ENCODE measurements at regions not wholly inside any gene's neighbourhood (a gene's known extent, or its start where the extent isn't known, plus 50 kb on each side); places are given as distances from the start of the nearest gene placed in this dataset.

DNA sequence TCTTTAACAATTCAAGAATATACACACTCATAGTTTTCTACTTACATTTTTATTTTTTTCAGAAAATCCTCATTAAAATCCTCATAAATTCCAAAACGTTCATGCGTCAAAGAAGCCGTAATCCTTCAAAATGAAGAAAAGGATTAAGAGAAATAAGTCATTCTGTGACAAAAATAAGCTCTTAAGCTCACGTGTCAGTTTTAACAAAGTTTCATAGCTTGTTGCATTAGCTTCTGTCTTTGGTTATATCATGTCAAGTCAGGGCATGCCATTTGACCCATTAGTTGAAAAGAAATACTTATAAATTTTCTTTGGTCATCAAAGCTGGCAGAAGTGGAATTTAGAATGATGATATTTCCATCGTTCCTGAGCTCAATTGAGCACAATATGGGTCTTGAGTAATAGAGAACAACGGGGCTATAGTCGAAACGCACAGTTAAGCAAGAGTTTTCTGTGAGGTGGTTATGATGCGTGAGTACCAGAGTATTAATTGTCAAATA lies 185.2 kb upstream of the CTSO start:
- POLR2A ChIA-PET, result interaction anchor here (0.6 to 0.8 kb wide), 2 partner anchors 24 to 62 kb away, joined by 3 to 4 read pairs; no protein-coding TSS in a partner anchor
- DNase-seq (ENCODE audit: low spot score), result no peak
- Histone ChIP-seq H3K4me2 (ENCODE audit: low read length) (no peak overlapping the region), H2AFZ (ENCODE audit: low read length) (no peak overlapping the region), H3K4me1 (ENCODE audit: insufficient read depth, low read length, poor library complexity, severe bottlenecking) (no peaks in the 10 kb centered on the region), H3K9me2 (ENCODE audit: insufficient read depth, low read length) (no peaks in the 10 kb centered on the region), H3K9me3 (ENCODE audit: low read length) (no peaks in the 10 kb centered on the region), H4K20me1 (ENCODE audit: insufficient read depth, low read length) (no peaks in the 10 kb centered on the region), H3K27ac (ENCODE audit: low read depth, low read length, poor library complexity, severe bottlenecking) (no peak overlapping the region), H3K4me3 (ENCODE audit: low read depth, low read length, poor library complexity, severe bottlenecking) (no peak overlapping the region), H3K79me2 (ENCODE audit: insufficient read depth, low read depth, low read length) (no peaks in the 10 kb centered on the region), H3K36me3 (ENCODE audit: insufficient read depth, low read length) (no peaks in the 10 kb centered on the region)
- intact Hi-C loops (cut with micrococcal nuclease; ENCODE audit: unreplicated experiment), result no loop called here
- CTCF ChIA-PET (ENCODE audit: unreplicated experiment), result no interaction called here
- no TSS peak for BruUV-seq (replicated peaks)
- TF ChIP-seq CTCF (conservative IDR thresholded peaks at IDR 0.05; ENCODE audit: low read length) (no peak), EZH2phosphoT487 (IDR thresholded peaks at IDR 0.05; ENCODE audit: borderline replicate concordance, low read depth, low read length) (no peak)

- intact Hi-C loops (cut with micrococcal nuclease; ENCODE audit: unreplicated experiment), result no loop called here
- no peak for TF ChIP-seq CTCF (conservative IDR thresholded peaks at IDR 0.05; ENCODE audit: low read length)
- TF ChIP-seq EZH2phosphoT487 (IDR thresholded peaks at IDR 0.05; ENCODE audit: borderline replicate concordance, low read depth, low read length), result no peak
- Histone ChIP-seq H3K4me2 (ENCODE audit: low read length) (no peak overlapping the region), H4K20me1 (ENCODE audit: insufficient read depth, low read length) (no peaks in the 10 kb centered on the region), H3K79me2 (ENCODE audit: insufficient read depth, low read depth, low read length) (no peaks in the 10 kb centered on the region), H3K27ac (ENCODE audit: low read depth, low read length, poor library complexity, severe bottlenecking) (no peak overlapping the region), H3K9me2 (ENCODE audit: insufficient read depth, low read length) (no peaks in the 10 kb centered on the region), H3K4me1 (ENCODE audit: insufficient read depth, low read length, poor library complexity, severe bottlenecking) (no peaks in the 10 kb centered on the region), H2AFZ (ENCODE audit: low read length) (no peak overlapping the region), H3K4me3 (ENCODE audit: low read depth, low read length, poor library complexity, severe bottlenecking) (no peak overlapping the region), H3K36me3 (ENCODE audit: insufficient read depth, low read length) (no peaks in the 10 kb centered on the region), H3K9me3 (ENCODE audit: low read length) (no peaks in the 10 kb centered on the region)
- POLR2A ChIA-PET, result interaction anchor here (0.6 to 0.8 kb wide), 2 partner anchors 24 to 61 kb away, joined by 3 to 4 read pairs; no protein-coding TSS in a partner anchor
- DNase-seq (ENCODE audit: low spot score), result no peak
- no TSS peak for BruUV-seq (replicated peaks)
- CTCF ChIA-PET (ENCODE audit: unreplicated experiment), result no interaction called here
Measured at GRCh38 chr4:156137679-156138473, 184.2 kb upstream of the CTSO start.

DNA sequence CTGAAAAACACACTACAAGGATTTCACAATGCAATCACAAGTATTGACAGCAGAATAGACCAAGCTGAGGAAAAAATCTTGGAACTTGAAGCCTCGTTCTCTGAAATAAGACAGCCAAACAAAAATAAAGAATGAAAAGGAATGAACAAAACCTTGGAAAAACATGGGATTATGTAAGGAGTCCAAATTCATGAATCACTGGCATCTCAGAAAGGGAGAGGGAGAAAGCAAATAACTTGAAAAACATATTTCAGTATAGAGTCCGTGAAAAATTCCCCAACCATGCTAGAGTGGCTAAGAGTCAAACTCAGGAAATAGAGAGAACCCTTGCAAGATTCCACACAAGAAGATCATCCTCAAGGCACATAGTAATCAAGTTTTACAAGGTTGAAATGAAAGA lies 178.5 kb upstream of the CTSO start:
- POLR2A ChIA-PET, result no interaction called here
- Histone ChIP-seq H3K4me1 (ENCODE audit: insufficient read depth, low read length, poor library complexity, severe bottlenecking) (no peaks in the 10 kb centered on the region), H3K27ac (ENCODE audit: low read depth, low read length, poor library complexity, severe bottlenecking) (no peak overlapping the region), H3K4me2 (ENCODE audit: low read length) (no peak overlapping the region), H3K9me3 (ENCODE audit: low read length) (no peaks in the 10 kb centered on the region), H3K79me2 (ENCODE audit: insufficient read depth, low read depth, low read length) (no peaks in the 10 kb centered on the region), H4K20me1 (ENCODE audit: insufficient read depth, low read length) (no peaks in the 10 kb centered on the region), H3K36me3 (ENCODE audit: insufficient read depth, low read length) (no peaks in the 10 kb centered on the region), H3K4me3 (ENCODE audit: low read depth, low read length, poor library complexity, severe bottlenecking) (no peak overlapping the region), H2AFZ (ENCODE audit: low read length) (no peak overlapping the region), H3K9me2 (ENCODE audit: insufficient read depth, low read length) (no peaks in the 10 kb centered on the region)
- intact Hi-C loops (cut with micrococcal nuclease; ENCODE audit: unreplicated experiment), result no loop called here
- BruUV-seq (replicated peaks), result no TSS peak
- CTCF ChIA-PET (ENCODE audit: unreplicated experiment), result no interaction called here
- DNase-seq (ENCODE audit: low spot score), result no peak
- TF ChIP-seq EZH2phosphoT487 (IDR thresholded peaks at IDR 0.05; ENCODE audit: borderline replicate concordance, low read depth, low read length) (no peak), CTCF (conservative IDR thresholded peaks at IDR 0.05; ENCODE audit: low read length) (no peak)

All from OCI-LY7 (cell line).